Activated T-helper 9 cell treated with anti-CD3 and anti-CD28 coated beads, Interleukin-2, amount 50 U/mL, for 16 hours (primary cell): ENCODE measurements at regions not wholly inside any gene's neighbourhood (a gene's known extent, or its start where the extent isn't known, plus 50 kb on each side); places are given as distances from the start of the nearest gene placed in this dataset.

Source experiments
- DNase-seq: peaks from one replicate; pipeline ENCODE4 v3.0.0-alpha.2; 2020; ENCODE audit warnings: low read depth

DNA sequence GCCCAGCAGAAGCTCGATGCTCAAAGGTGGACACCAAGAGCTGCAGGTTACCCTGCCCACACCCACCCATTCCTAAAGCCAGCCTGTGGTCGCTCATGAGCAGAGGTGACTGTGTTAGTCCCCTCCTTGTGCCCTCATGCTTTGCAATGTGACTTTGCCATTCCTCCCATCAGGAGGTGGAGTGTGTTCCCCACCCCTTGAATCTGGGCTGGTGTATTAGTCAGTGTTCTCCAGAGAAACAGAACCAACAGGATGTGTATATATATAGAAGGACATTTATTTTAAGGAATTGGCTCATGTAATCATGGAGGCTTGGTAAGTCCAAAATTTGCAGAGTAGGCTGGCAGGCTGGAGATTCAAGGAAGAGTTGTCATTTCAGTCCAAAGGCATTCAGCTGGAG lies 54.4 kb upstream of the RNF24 start:
- DNase-seq = no peak

DNA sequence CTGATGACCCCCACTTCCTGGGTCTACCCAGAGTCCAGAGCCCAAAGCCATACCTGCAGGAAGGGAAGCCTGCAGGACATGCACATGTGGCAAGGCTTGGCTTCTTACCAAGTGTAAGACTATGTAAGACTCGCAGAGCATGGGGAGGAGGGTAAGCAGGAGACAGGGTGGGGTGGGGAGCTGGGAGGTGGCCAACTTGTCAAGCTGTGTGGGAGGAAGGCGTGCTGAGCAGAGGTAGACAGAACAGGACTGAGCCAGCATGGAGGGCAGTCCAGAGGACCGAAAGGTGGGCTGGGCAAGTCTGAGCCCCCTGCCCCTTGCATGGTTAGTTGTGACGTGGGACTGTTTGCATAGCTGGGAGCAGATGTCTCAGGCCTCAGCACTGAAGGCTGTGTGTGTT lies 53.4 kb upstream of the RNF24 start:
- DNase-seq = no peak

DNA sequence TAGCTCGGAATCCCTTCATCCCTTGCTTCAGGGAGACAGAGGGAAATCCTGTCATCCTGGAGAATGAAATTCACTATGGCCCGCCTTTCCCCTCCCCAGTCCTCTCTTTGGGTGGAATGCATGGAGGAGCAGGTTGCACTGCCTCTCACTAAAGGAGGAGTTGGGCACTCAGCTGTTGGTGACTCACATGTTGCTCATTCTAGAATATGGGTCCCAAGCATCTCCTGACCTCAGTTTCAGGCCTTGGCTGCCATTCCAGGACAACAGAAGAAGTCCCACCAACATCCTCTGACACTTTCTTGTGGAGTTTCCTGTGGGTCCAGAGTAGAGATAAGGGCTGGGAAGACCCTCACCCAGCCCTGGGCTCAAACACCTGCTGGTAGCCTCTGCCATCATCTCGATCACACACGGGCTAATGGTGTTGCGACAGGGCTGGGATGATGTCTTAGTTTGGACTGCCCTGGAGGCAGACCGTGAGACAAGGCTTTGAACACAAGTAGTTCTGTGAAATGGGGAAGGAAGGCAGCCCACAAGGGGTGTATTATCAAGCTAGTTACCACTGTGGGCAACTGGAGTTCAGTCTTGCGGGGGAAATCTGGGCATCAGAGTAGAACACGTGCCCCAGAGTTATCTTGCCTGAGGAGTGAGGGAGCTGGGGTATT lies 52.4 kb upstream of the RNF24 start:
- DNase-seq = no peak

DNA sequence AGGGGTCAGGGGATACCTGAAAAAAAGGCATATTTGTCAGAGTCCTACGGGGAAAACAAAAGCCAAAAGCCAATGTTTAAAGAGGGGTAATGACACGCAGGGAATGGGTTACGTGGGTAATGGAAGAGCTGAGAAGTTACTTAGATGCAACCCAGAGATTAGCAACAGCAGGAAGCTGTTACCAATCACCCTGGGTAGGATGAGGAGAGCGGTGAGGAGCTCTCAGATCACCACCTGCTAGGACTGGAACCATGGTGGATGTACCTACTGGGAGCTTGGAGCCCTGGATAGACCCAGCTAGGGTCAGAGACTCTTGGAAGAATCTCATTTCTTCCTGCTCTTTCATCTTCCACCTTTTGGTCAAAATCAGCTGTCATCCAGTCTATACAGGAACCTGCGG lies 51.2 kb upstream of the RNF24 start:
- DNase-seq = no peak

DNA sequence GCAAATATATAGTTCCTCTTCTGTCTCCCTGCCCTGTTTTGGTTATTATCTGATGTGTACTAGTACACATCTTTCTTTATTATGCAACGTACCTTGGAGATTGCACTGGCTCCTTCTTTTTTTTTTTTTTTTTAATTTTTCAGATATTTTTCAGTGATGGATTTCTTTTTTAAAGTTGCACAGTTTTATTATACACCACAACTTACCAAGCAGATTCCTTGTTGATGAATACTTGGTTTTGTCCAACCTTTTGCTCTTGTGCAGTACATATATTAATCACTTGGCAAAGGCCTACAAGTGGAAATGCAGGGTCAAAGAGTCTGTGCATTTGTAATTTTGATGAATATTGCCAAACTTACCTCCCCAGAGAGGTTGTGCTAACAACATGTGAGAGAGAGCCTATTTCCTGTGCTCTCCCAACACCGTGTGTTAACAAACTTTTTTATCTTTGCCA lies 50.1 kb upstream of the RNF24 start:
- DNase-seq = no peak
